H9 (cell line): ENCODE measurements at regions not wholly inside any gene's neighbourhood (a gene's known extent, or its start where the extent isn't known, plus 50 kb on each side); places are given as distances from the start of the nearest gene placed in this dataset.

Source experiments
- DNase-seq: peaks from one replicate; pipeline ENCODE4 v3.0.0-alpha.2; 2017
- H2AFZ ChIP-seq: one replicate; pipeline ENCODE4 v1.6.1; 2013; ENCODE audit warnings: mild to moderate bottlenecking, low read length, control low read depth, moderate library complexity
- H2AK5ac ChIP-seq: 2 replicates; pipeline ENCODE4 v1.6.1; 2013; ENCODE audit warnings: low read length, control low read depth, mixed read lengths; ENCODE audit not compliant: insufficient read length
- H2BK120ac ChIP-seq: one replicate; pipeline ENCODE4 v1.6.1; 2013; ENCODE audit warnings: low read depth, mild to moderate bottlenecking, low read length, control low read depth, inconsistent platforms; ENCODE audit not compliant: poor library complexity, severe bottlenecking
- H2BK12ac ChIP-seq: 2 replicates; pipeline ENCODE4 v1.6.1; 2013; ENCODE audit warnings: low read length, control low read depth, mixed read lengths, low read depth; ENCODE audit not compliant: insufficient read length
- H2BK15ac ChIP-seq: 2 replicates; pipeline ENCODE4 v1.6.1; 2013; ENCODE audit warnings: low read depth, low read length, control low read depth
- H2BK20ac ChIP-seq: one replicate; pipeline ENCODE4 v1.6.1; 2013; ENCODE audit warnings: low read depth, mild to moderate bottlenecking, low read length, control low read depth, inconsistent platforms; ENCODE audit not compliant: poor library complexity, severe bottlenecking
- H2BK5ac ChIP-seq: 2 replicates; pipeline ENCODE4 v1.6.1; 2013; ENCODE audit warnings: low read length, control low read depth, mixed read lengths; ENCODE audit not compliant: insufficient read length
- H3K14ac ChIP-seq: 2 replicates; pipeline ENCODE4 v1.6.1; 2013; ENCODE audit warnings: low read length, control low read depth; ENCODE audit not compliant: insufficient read depth
- H3K18ac ChIP-seq: 2 replicates; pipeline ENCODE4 v1.6.1; 2013; ENCODE audit warnings: low read depth, mild to moderate bottlenecking, mixed read lengths, low read length, control low read depth; ENCODE audit not compliant: insufficient read length
- H3K23ac ChIP-seq: 2 replicates; pipeline ENCODE4 v1.6.1; 2013; ENCODE audit warnings: low read length, control low read depth, mixed read lengths, low read depth; ENCODE audit not compliant: insufficient read length
- H3K23me2 ChIP-seq: 2 replicates; pipeline ENCODE4 v1.6.1; 2013; ENCODE audit warnings: low read depth, mild to moderate bottlenecking, mixed read lengths, low read length, control low read depth; ENCODE audit not compliant: insufficient read length, poor library complexity, severe bottlenecking
- H3K27ac ChIP-seq: 2 replicates; pipeline ENCODE4 v1.5.1; 2013; ENCODE audit warnings: low read length, control low read depth, mixed read lengths, low read depth; ENCODE audit not compliant: insufficient read length
- H3K27me3 ChIP-seq: 2 replicates; pipeline ENCODE4 v1.6.1; 2013; ENCODE audit warnings: low read length, control low read depth, inconsistent platforms; ENCODE audit not compliant: insufficient read depth
- H3K4ac ChIP-seq: 2 replicates; pipeline ENCODE4 v1.6.1; 2013; ENCODE audit warnings: low read depth, mild to moderate bottlenecking, control low read depth, inconsistent platforms, low read length, moderate library complexity
- H3K4me1 ChIP-seq: 2 replicates; pipeline ENCODE4 v1.6.1; 2013; ENCODE audit warnings: low read length, control low read depth, inconsistent platforms; ENCODE audit not compliant: insufficient read depth
- H3K4me2 ChIP-seq: 2 replicates; pipeline ENCODE4 v1.6.1; 2013; ENCODE audit warnings: low read length, control low read depth, mixed read lengths; ENCODE audit not compliant: insufficient read length, insufficient read depth
- H3K56ac ChIP-seq: 2 replicates; pipeline ENCODE4 v1.6.1; 2013; ENCODE audit warnings: low read depth, mild to moderate bottlenecking, mixed read lengths, low read length, control low read depth; ENCODE audit not compliant: insufficient read length
- H3K79me1 ChIP-seq: 2 replicates; pipeline ENCODE4 v1.6.1; 2013; ENCODE audit warnings: low read depth, mild to moderate bottlenecking, moderate library complexity, low read length, control low read depth, inconsistent platforms; ENCODE audit not compliant: insufficient read depth, poor library complexity, severe bottlenecking
- H3K79me2 ChIP-seq: 2 replicates; pipeline ENCODE4 v1.6.1; 2013; ENCODE audit warnings: low read length, control low read depth, inconsistent platforms; ENCODE audit not compliant: insufficient read depth
- H3K9ac ChIP-seq: 2 replicates; pipeline ENCODE4 v1.6.1; 2013; ENCODE audit warnings: low read length, control low read depth, mixed read lengths; ENCODE audit not compliant: insufficient read length; ENCODE audit errors: extremely low read depth
- H3K9me3 ChIP-seq: one replicate; pipeline ENCODE4 v1.6.1; 2013; ENCODE audit warnings: low read depth, low read length, inconsistent platforms; ENCODE audit not compliant: control insufficient read depth
- H3T11ph ChIP-seq: one replicate; pipeline ENCODE4 v1.6.1; 2013; ENCODE audit warnings: mild to moderate bottlenecking, low read length, control low read depth, inconsistent platforms
- H4K20me1 ChIP-seq: one replicate; pipeline ENCODE4 v1.6.1; 2013; ENCODE audit not compliant: control insufficient read depth, insufficient read length, insufficient read depth
- H4K5ac ChIP-seq: 2 replicates; pipeline ENCODE4 v1.6.1; 2013; ENCODE audit warnings: low read depth, mild to moderate bottlenecking, mixed read lengths, low read length, control low read depth; ENCODE audit not compliant: insufficient read length
- H4K8ac ChIP-seq: replicated peaks from 2 replicates; pipeline ENCODE4 v1.6.1; 2013; ENCODE audit warnings: low read length, control low read depth, mixed read lengths, low read depth; ENCODE audit not compliant: insufficient read length
- H4K91ac ChIP-seq: 2 replicates; pipeline ENCODE4 v1.6.1; 2013; ENCODE audit warnings: low read depth, mild to moderate bottlenecking, moderate library complexity, mixed read lengths, low read length, control low read depth; ENCODE audit not compliant: insufficient read length
- H3K27ac Mint-ChIP-seq, 3 experiments: 2 replicates in 2 of 3; 3 replicates in 1 of 3; pipeline ENCODE4 v1.8.0; 2020 to 2021; ENCODE audit warnings: mixed read lengths in 3 of 3, mild to moderate bottlenecking in 1 of 3, moderate library complexity in 1 of 3
- H3K27me3 Mint-ChIP-seq: 2 replicates; pipeline ENCODE4 v1.8.0; 2021; ENCODE audit warnings: low read depth, mild to moderate bottlenecking, moderate library complexity, mixed read lengths
- H3K36me3 Mint-ChIP-seq, 3 experiments: 2 replicates in 2 of 3; 3 replicates in 1 of 3; pipeline ENCODE4 v1.8.0; 2020 to 2021; ENCODE audit warnings: low read depth in 3 of 3, mixed read lengths in 3 of 3; ENCODE audit not compliant: insufficient read depth in 1 of 3
- H3K4me1 Mint-ChIP-seq, 2 experiments: 2 replicates each; pipeline ENCODE4 v1.8.0; 2020; ENCODE audit warnings: mixed read lengths in 2 of 2
- H3K4me3 Mint-ChIP-seq, 2 experiments: 2 replicates in 1 of 2; 3 replicates in 1 of 2; pipeline ENCODE4 v1.8.0; 2020 to 2021; ENCODE audit warnings: mild to moderate bottlenecking in 2 of 2, mixed read lengths in 2 of 2, moderate library complexity in 1 of 2
- H3K9me3 Mint-ChIP-seq, 2 experiments: 2 replicates in 1 of 2; 3 replicates in 1 of 2; pipeline ENCODE4 v1.8.0; 2020; ENCODE audit warnings: mild to moderate bottlenecking in 2 of 2, mixed read lengths in 2 of 2, moderate library complexity in 1 of 2
- WGBS: extraction: QIAGEN DNeasy Blood & Tissue Kit; methylation state at CpG from one replicate; pipeline ENCODE4 v1.1.7; 2013; ENCODE audit warnings: missing lambda C conversion rate, low lambda C conversion rate, mixed read lengths; ENCODE audit not compliant: insufficient read length; ENCODE audit errors: extremely low coverage; 5-methylcytosine and 5-hydroxymethylcytosine counted together
- TF ChIP-seq, protein P1 (sequence below): fragments of 200-600 bp; sonication (generic); conservative IDR thresholded peaks from 3 replicates; pipeline ENCODE4 v1.8.0; 2021; ENCODE audit warnings: antibody characterized with exemption, mild to moderate bottlenecking

DNA sequence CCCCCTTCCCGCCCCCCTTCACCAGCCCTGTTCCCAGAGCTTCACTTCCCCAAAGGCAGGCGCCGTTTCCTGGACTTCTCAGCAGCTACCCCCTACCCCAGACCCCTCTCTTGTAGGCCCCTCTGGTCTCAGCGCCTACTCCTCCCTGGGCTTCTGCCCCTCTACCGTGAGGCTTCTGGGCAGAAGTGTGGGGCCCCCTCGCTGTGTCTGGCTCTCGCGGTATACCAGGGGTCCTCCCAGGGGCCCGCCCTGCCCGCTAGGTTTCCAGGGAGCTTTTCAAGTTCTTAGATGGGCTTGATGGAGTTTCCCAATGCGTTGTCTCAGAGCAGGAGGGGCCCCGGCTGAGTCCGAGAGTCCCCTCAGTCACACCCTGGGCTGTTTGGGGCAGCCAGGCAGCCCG is 247.1 kb downstream of the SEC14L1 start:
- Histone ChIP-seq H3K23me2 (peaks cover 4% of the 10 kb centered on the region), H2BK20ac (no peak overlapping the region), H2AFZ (no peak overlapping the region), H3K79me1 (peaks cover 15% of the 10 kb centered on the region), H2AK5ac (no peak overlapping the region), H2BK12ac (no peak overlapping the region), H4K5ac (no peak overlapping the region), H3K14ac (no peak overlapping the region), H3K18ac (no peak overlapping the region), H3K79me2 (peaks cover 13% of the 10 kb centered on the region; the same call in 1 of the 2 replicates), H3K4ac (no peak overlapping the region), H2BK5ac (no peak overlapping the region), H4K8ac (no peak overlapping the region), H3K27me3 (no peaks in the 10 kb centered on the region), H3K27ac (no peak overlapping the region), H2BK120ac (no peak overlapping the region), H3K56ac (no peak overlapping the region), H3K9ac (no peak overlapping the region), H3K9me3 (no peaks in the 10 kb centered on the region), H3K23ac (no peak overlapping the region), H2BK15ac (no peak overlapping the region), H3T11ph (no peak overlapping the region), H3K4me2 (no peak overlapping the region), H4K91ac (no peak overlapping the region), H4K20me1 (peaks cover 1% of the 10 kb centered on the region), H3K4me1 (peaks cover 9% of the 10 kb centered on the region; the same call in 1 of the 2 replicates)
- no peak for DNase-seq
- peaks cover 61 to 85% of the 10 kb centered on the region in 2 experiments for H3K4me1 Mint-ChIP-seq
- peaks cover 4 to 9% (median 6%) of the 10 kb centered on the region in 3 experiments; a peak in 3 of 7 replicates for H3K36me3 Mint-ChIP-seq
- no peak overlapping the region for H3K4me3 Mint-ChIP-seq
- TF ChIP-seq, protein P1, sequence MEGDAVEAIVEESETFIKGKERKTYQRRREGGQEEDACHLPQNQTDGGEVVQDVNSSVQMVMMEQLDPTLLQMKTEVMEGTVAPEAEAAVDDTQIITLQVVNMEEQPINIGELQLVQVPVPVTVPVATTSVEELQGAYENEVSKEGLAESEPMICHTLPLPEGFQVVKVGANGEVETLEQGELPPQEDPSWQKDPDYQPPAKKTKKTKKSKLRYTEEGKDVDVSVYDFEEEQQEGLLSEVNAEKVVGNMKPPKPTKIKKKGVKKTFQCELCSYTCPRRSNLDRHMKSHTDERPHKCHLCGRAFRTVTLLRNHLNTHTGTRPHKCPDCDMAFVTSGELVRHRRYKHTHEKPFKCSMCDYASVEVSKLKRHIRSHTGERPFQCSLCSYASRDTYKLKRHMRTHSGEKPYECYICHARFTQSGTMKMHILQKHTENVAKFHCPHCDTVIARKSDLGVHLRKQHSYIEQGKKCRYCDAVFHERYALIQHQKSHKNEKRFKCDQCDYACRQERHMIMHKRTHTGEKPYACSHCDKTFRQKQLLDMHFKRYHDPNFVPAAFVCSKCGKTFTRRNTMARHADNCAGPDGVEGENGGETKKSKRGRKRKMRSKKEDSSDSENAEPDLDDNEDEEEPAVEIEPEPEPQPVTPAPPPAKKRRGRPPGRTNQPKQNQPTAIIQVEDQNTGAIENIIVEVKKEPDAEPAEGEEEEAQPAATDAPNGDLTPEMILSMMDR: no peak
- H3K27ac Mint-ChIP-seq: no peak overlapping the region; a peak in 1 of 7 replicates
- H3K9me3 Mint-ChIP-seq: no peaks in the 10 kb centered on the region; a peak in 1 of 5 replicates
- H3K27me3 Mint-ChIP-seq: no peaks in the 10 kb centered on the region
- no CpG with 5 or more reads among the region's 14 CpGs for WGBS
